Glomerular endothelial cell (primary cell): ENCODE measurements at regions not wholly inside any gene's neighbourhood (a gene's known extent, or its start where the extent isn't known, plus 50 kb on each side); places are given as distances from the start of the nearest gene placed in this dataset.

Experiments used
- DNase-seq: peaks from one replicate; pipeline ENCODE4 v3.0.0-alpha.2; 2011; ENCODE audit warnings: low read depth, low spot score; ENCODE audit errors: extremely low read depth

- no peak for DNase-seq
Measured at GRCh38 chr21:27219068-27219467, 252.2 kb upstream of the ADAMTS5 start.

DNA sequence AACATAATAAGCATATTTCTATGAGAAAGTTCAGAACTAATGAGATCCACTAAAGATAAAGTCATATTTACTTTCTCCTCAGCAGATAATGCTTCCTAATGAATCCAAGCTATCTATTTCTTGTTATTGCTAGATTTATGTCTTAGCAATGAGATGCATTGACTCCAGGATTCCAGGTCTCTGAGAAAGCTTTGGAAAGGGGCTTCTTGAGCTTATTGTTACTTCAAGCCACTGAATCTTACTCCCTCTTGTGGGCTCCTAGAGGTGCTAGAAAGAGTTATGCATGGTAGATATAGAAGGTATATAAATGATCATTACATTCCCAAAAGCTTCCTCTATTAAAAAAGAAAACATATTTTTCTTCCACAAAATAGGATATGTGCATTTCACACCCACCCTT lies 246.4 kb upstream of the ADAMTS5 start:
- no peak for DNase-seq

- DNase-seq: no peak
Measured at GRCh38 chr21:27212441-27212840, 245.6 kb upstream of the ADAMTS5 start.

DNA sequence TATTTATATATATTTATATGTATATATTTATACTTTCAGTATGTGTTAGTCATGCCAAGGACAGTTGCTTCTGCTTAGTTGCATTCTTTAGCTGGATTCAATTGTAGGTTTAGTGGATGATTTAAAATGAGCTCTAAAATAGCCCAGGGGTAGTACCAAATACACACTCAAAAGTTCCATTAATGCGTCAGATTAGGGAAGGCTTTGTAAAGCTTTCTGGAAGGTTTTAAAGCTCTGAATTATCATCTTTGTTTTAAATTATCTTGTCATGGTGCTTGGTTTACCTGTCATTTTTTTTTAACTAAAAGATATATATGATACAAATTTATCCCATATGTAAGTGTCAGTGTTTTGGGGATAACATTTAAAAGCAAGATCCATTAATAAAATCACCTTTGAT lies 242.7 kb upstream of the ADAMTS5 start:
- no peak for DNase-seq

- no peak for DNase-seq
Measured at GRCh38 chr21:27206368-27206982, 239.6 kb upstream of the ADAMTS5 start.

- DNase-seq: no peak
Measured at GRCh38 chr21:27202301-27202700, 235.4 kb upstream of the ADAMTS5 start.

- DNase-seq: no peak
Measured at GRCh38 chr21:27201197-27201596, 234.3 kb upstream of the ADAMTS5 start.

DNA sequence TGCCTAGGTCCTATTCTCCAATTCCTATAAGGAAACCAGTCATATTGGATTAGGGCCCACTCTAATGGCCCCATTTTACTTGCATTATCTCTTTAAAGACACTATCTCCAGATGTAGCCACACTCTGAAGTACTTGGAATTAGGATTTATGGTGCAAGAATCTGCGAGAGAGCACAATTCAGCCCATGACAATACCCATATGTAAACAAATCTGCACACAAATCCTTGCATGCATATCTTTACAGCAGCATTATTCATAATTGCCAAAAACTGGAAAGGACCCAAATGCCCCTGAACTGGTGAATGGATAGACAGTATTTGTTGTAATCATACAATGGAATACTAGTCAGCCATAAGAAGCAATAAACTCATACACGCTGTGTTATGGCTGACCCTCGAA lies 229.8 kb upstream of the ADAMTS5 start:
- DNase-seq: no peak

DNA sequence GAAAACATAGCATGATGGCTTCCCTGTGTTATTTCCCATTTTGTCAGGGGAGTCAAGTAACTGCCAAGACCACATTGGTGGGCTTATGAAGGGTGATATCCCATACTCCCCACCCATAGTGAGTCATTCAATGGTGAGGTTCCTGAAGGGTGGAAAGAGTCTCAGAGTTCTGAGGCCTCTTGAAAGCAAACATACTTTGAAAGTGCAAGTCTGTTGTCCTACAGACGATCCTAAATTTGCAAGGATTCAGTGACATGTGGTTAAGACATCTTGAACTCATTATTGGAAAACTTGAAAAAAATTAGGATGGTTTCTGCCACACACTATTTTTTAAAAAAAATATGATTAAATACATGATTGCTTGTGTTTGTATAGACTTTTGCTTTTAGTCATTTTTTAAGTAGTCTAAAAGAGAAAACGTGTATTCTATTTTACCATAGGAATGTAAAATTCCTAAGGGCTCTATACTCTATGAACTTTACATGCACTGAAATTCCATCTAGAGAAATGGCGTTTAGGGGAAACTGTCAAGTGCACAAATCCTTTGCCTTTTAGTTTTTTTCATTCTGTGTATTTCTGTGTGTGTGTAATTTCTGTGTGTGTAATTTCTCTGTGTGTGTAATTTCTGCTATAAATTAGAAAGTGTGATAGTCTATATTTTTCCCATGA lies 225.5 kb upstream of the ADAMTS5 start:
- DNase-seq: no peak

DNA sequence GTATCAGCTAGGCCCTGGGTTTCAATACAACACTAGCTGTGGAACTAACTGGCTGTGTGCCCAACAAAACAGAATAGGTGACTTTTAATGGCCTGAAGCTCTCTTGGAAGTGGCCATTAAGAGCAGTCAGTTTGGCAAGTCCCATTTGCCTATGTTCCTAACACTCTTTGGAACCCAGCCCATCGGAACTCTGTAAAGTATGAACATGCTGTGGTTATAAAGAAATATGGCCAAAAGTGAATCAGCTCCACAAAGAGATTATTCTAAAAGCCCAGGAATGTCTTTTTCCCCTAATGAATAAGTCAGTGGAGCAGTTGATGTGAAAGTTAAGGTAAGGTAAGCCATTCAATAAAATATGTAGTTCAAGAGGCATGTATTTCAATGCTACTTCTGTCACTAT lies 223.7 kb upstream of the ADAMTS5 start:
- no peak for DNase-seq

DNA sequence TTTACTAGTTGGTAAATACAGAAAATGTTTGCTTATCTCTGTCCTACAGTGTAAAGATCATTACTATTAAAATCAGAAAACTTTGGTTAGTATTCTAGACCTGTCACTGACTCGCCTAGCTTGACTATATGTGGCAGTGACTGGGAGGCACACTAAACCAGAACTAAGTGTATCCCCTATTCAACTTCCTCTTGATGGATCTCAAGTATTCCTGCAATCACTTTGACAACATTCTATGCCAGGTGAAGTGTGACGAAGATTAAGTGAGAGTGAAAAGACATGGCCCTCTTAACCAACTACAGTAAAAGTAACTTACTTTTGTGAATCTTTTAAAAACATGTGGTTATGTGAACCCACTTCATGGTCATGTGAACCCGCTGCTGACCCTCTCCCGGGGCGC lies 223.0 kb upstream of the ADAMTS5 start:
- no peak for DNase-seq

DNA sequence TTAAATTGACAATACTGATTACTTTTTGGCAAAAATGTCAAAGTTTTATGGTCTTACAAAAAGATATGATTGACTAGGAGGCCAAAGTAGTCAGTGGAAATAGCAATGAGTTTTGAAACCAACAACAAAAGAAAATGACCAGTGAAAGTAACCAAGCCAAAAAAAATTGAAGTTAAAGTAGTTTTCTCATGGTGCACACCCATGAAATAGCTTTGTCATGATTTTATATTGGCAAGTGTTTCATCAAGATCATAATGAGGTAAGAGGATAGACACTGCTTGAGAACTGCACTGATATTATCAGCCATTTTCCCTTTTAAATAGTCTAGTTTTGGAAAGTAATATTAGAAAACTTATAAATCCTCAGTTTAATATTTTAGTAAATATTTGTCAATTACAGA lies 206.2 kb upstream of the ADAMTS5 start:
- DNase-seq: no peak

DNA sequence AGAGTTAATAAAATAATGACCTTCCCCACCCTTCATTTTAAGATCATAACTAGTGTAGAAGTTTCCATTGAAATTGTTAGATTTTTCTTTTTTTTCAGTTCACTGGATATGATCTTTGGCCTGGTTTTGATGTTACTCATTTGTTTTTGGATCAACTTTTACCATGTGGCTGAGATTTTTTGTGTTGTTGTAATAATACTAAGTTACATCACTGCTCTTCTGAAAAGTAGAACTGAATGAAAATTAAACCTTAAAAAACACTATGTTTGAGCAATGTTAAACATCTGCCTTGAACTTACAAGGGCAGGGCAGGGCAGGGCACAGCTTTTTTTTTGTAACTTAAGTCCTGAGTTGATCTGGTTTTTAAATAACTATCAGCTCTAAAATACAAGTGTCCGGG lies 204.8 kb upstream of the ADAMTS5 start:
- DNase-seq: no peak

DNA sequence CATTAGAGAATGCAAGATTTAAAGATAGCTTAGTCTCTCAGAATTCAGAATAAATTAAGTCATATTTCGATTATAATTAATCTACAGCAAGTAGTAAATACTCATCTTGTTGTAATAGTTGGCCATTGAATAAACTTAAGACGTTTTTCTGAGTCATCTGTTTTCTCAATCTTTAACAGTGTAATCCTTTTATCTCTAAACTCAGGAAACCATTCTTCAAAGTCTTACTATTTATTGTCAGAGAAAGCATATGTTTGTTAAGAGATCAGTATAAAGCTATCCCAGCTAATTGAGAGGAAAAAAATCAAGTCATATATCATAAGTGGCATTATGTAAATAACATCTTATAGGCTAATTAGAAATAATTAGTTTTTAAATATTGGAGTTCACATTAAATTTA lies 201.2 kb upstream of the ADAMTS5 start:
- DNase-seq: no peak

DNA sequence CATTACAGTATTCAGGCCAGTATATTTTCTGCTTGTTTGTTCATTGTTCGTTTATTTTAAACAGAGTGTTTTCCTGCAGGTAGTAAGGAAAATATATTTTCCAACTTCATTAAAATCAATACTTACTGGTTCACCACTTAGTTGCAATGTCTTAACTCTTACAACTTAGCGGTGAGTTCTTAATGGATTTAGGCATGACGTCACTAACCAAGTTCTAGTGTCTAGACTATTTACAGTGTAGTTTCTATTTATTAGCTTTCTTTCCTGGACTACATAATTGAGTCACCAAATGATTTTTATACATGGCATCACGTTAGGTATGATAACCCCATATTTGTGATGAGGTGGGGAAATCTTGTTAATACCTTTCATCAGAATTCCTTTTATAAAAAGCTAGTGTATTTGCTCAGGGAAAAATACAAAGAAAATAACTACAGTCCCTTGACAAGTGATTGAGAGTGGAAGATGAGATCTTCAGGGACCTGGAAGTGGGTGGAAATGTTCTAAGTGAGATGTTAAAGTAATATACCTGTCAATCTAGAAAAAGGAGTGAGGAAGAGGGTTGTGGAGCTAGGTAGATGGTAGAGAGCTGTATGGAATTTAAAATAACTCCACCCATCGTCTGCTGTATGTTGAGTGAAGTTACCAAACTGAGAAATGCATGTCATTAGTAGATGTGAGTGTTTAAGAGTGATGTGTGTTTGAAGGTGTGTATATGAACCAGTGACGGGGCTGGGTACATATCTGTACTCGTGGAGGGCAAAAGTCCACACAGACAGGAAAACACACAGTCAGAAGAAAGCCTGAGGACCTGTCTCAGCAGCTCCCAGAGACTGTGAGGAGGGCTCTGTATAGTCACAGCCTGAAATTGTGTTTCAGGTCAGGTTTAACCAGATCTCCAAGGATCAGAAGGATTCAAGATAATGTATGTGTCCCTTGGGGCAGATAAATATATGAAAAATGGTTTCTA lies 197.6 kb upstream of the ADAMTS5 start:
- DNase-seq: no peak

DNA sequence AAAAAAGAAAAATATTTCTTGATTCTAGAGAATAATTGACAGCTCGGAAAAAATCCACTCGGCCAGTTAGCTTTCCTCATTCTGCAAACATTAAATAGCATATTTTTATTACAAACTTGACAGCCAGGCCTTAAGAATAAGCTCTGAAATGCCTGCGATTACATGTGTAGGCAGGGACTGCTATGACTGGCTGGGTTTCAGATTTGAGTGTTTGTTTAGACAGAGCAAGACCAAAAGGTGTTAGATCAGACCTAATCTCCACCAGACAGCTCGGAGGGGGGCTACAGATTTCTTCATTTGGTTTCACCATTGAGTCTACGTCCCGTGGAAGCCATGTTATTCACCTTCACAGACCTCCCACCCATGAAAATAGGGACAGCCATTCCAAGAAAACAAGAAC lies 192.1 kb upstream of the ADAMTS5 start:
- DNase-seq: no peak

GRCh38 chr21:27157097-27157496 lies 190.2 kb upstream of the ADAMTS5 start:
- no peak for DNase-seq

DNA sequence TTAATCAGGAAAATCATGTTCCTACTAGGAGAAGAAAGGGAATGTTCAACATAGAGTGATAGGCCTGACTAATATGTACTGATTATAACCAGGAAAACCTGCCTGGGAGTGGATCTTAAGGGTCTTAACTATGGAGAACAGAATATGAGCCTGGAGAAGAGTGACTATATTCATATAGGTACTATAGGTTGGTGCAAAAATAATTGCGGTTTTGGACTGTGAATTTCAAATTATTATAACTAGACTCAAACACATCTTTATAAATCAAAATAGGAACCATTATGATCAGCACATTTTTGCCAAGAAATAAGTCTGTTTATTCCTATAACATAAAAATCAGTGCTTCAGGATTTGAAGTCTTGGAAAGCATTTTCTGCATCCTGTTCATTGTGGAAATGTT lies 189.8 kb upstream of the ADAMTS5 start:
- no peak for DNase-seq

DNA sequence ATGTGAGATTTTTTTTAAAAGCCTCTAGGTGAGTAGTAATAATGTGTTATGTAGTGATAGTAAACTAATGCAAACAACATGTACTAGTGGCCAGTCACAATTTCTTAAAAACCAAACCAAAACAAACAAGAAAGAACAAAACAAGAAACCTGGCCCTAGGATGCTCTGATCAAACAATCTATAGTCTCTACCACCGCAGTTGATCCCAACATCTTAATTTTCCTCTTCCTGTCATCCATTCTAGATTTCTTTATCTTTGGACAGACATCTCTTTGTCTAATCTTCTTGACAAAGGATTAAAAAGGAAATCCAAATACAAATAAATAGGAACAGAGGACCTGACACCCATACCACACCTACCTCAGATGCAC lies 188.2 kb upstream of the ADAMTS5 start:
- DNase-seq: no peak

DNA sequence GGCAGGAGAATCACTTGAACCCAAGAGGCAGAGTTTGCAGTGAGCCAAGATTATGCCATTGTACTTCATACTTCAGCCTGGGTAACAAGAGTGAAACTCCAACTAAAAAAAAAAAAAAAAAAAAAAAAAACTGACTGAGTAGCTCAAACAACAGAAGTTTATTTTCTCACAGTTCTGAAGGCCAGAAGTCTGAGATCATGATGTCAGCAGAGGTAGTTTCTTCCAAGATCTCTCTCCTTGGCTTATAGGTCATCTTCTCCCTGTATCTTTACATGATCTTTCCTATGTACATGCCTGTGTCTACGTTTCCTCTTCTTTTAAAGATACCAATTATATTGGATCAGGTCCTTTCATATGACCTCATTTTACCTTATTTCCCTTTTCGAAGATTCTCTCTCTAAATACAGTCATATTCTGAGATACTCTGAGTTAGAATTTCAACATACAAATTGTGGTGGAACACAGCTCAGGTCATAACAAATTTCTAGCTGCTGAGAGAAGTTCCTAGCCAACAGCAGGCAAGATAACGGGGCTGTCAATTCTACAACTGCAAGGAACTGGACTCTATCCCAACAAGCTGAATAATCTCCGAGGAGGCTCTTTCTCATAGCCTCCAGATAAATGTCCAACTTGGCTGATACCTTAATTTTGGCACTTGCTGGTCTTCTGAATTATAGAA lies 187.7 kb upstream of the ADAMTS5 start:
- DNase-seq: no peak

- no peak for DNase-seq
Measured at GRCh38 chr21:27152996-27153395, 186.1 kb upstream of the ADAMTS5 start.
